Hindlimb muscle (tissue), 1 donor: ENCODE measurements at regions not wholly inside any gene's neighbourhood (a gene's known extent, or its start where the extent isn't known, plus 50 kb on each side); places are given as distances from the start of the nearest gene placed in this dataset.
"Not testable (repeated sequence)": the region's sequence is repeated elsewhere in the genome, so short reads cannot be mapped to it uniquely, and the experiment has no call there.

ENCODE experiments used
- DNase-seq: peaks from one replicate; pipeline ENCODE4 v3.0.0-alpha.2; 2013

- DNase-seq: peak; percentile 36
Measured at GRCh38 chr2:4745056-4745991, 946.9 kb upstream of the SOX11 start.

GRCh38 chr2:4753721-4754120, 938.5 kb upstream of the SOX11 start:
- no peak for DNase-seq

- DNase-seq: peak; percentile 38
Measured at GRCh38 chr2:4762951-4763376, 929.2 kb upstream of the SOX11 start.

GRCh38 chr2:4765787-4766530, 926.2 kb upstream of the SOX11 start:
- DNase-seq: no peak

GRCh38 chr2:4775668-4776067, 916.5 kb upstream of the SOX11 start:
- no peak for DNase-seq

- DNase-seq: no peak
Measured at GRCh38 chr2:4780679-4781078, 911.5 kb upstream of the SOX11 start.

- no peak for DNase-seq
Measured at GRCh38 chr2:4782647-4783046, 909.5 kb upstream of the SOX11 start.

- no peak for DNase-seq
Measured at GRCh38 chr2:4791488-4791887, 900.7 kb upstream of the SOX11 start.

GRCh38 chr2:4792126-4792525, 900.1 kb upstream of the SOX11 start:
- DNase-seq: no peak

GRCh38 chr2:4803396-4803795, 888.8 kb upstream of the SOX11 start:
- no peak for DNase-seq

GRCh38 chr2:4814137-4814536, 878.0 kb upstream of the SOX11 start:
- not testable (repeated sequence) for DNase-seq

- no peak for DNase-seq
Measured at GRCh38 chr2:4827836-4828235, 864.3 kb upstream of the SOX11 start.

- no peak for DNase-seq
Measured at GRCh38 chr2:4828682-4829374, 863.4 kb upstream of the SOX11 start.

GRCh38 chr2:4831751-4832150, 860.4 kb upstream of the SOX11 start:
- peak; percentile 14 for DNase-seq

- no peak for DNase-seq
Measured at GRCh38 chr2:4832642-4833041, 859.5 kb upstream of the SOX11 start.

GRCh38 chr2:4838626-4839025, 853.6 kb upstream of the SOX11 start:
- no peak for DNase-seq

- no peak for DNase-seq
Measured at GRCh38 chr2:4840791-4841190, 851.4 kb upstream of the SOX11 start.

GRCh38 chr2:4844881-4845280, 847.3 kb upstream of the SOX11 start:
- DNase-seq: no peak

GRCh38 chr2:4862031-4862430, 830.2 kb upstream of the SOX11 start:
- DNase-seq: no peak

- no peak for DNase-seq
Measured at GRCh38 chr2:4866198-4866597, 826.0 kb upstream of the SOX11 start.

- DNase-seq: no peak
Measured at GRCh38 chr2:4868466-4868865, 823.7 kb upstream of the SOX11 start.

- no peak for DNase-seq
Measured at GRCh38 chr2:4869154-4869553, 823.0 kb upstream of the SOX11 start.

GRCh38 chr2:4873364-4873763, 818.8 kb upstream of the SOX11 start:
- no peak for DNase-seq
